Erythroblast (primary cell): ENCODE measurements at regions not wholly inside any gene's neighbourhood (a gene's known extent, or its start where the extent isn't known, plus 50 kb on each side); places are given as distances from the start of the nearest gene placed in this dataset.
"Not testable (repeated sequence)": the region's sequence is repeated elsewhere in the genome, so short reads cannot be mapped to it uniquely, and the experiment has no call there.

ENCODE experiments used
- DNase-seq, 2 experiments: peaks; one replicate each; lab custom pipeline; 2025; lab: John Stamatoyannopoulos, UW
- GATA1 ChIP-seq: IDR thresholded peaks from 2 replicates; pipeline ENCODE4 v1.6.1; 2011; ENCODE audit warnings: low read depth, mild to moderate bottlenecking, control low read depth, low read length, moderate library complexity
- POLR2A ChIP-seq: IDR thresholded peaks from 2 replicates; pipeline ENCODE4 v1.6.1; 2011; ENCODE audit warnings: mild to moderate bottlenecking, low read length

GRCh38 chr16:64358291-64358690 lies 763.6 kb downstream of the CDH11 start:
- DNase-seq: no peak

GRCh38 chr16:64356267-64356666 lies 765.6 kb downstream of the CDH11 start:
- DNase-seq: no peak
- TF ChIP-seq GATA1 (no peak), POLR2A (no peak)

More at GRCh38 chr16:64358291-64358690, 763.6 kb downstream of the CDH11 start:
- TF ChIP-seq GATA1 (no peak), POLR2A (no peak)

GRCh38 chr16:64352246-64352645 lies 769.6 kb downstream of the CDH11 start:
- no peak for TF ChIP-seq GATA1
- no peak for TF ChIP-seq POLR2A

GRCh38 chr16:64351121-64351520 lies 770.7 kb downstream of the CDH11 start:
- TF ChIP-seq POLR2A (no peak), GATA1 (no peak)
- no peak for DNase-seq

More at GRCh38 chr16:64352246-64352645, 769.6 kb downstream of the CDH11 start:
- DNase-seq: no peak

- TF ChIP-seq GATA1: no peak
- DNase-seq: no peak
Observed at GRCh38 chr16:64346080-64346479, 775.8 kb downstream of the CDH11 start.

- no peak for TF ChIP-seq GATA1
- TF ChIP-seq POLR2A: no peak
- DNase-seq: no peak
Observed at GRCh38 chr16:64345142-64345541, 776.7 kb downstream of the CDH11 start.

GRCh38 chr16:64343820-64344443 lies 777.9 kb downstream of the CDH11 start:
- DNase-seq: not testable (repeated sequence)

GRCh38 chr16:64343061-64343819 lies 778.6 kb downstream of the CDH11 start:
- no peak for TF ChIP-seq GATA1
- TF ChIP-seq POLR2A: no peak
- no peak for DNase-seq

- not testable (repeated sequence) for DNase-seq
Observed at GRCh38 chr16:64341336-64341735, 780.5 kb downstream of the CDH11 start.

- DNase-seq: no peak
- TF ChIP-seq GATA1 (no peak), POLR2A (no peak)
Observed at GRCh38 chr16:64339052-64339770, 782.7 kb downstream of the CDH11 start.

- TF ChIP-seq GATA1: no peak
- TF ChIP-seq POLR2A: no peak
- DNase-seq: no peak
Observed at GRCh38 chr16:64321881-64322280, 800.0 kb downstream of the CDH11 start.

GRCh38 chr16:64321066-64321465 lies 800.8 kb downstream of the CDH11 start:
- no peak for TF ChIP-seq POLR2A
- TF ChIP-seq GATA1: no peak
- DNase-seq: no peak

- DNase-seq: no peak
- TF ChIP-seq GATA1 (no peak), POLR2A (no peak)
Observed at GRCh38 chr16:64317601-64318000, 804.3 kb downstream of the CDH11 start.

GRCh38 chr16:64313726-64314125 lies 808.1 kb downstream of the CDH11 start:
- TF ChIP-seq POLR2A: no peak
- TF ChIP-seq GATA1: no peak
- DNase-seq: no peak
